EL (cell line): ENCODE measurements at regions not wholly inside any gene's neighbourhood (a gene's known extent, or its start where the extent isn't known, plus 50 kb on each side); places are given as distances from the start of the nearest gene placed in this dataset.
"Not testable (repeated sequence)": the region's sequence is repeated elsewhere in the genome, so short reads cannot be mapped to it uniquely, and the experiment has no call there.

Experiments used
- DNase-seq: peaks from one replicate; pipeline ENCODE4 v3.0.0-alpha.2; 2016

DNA sequence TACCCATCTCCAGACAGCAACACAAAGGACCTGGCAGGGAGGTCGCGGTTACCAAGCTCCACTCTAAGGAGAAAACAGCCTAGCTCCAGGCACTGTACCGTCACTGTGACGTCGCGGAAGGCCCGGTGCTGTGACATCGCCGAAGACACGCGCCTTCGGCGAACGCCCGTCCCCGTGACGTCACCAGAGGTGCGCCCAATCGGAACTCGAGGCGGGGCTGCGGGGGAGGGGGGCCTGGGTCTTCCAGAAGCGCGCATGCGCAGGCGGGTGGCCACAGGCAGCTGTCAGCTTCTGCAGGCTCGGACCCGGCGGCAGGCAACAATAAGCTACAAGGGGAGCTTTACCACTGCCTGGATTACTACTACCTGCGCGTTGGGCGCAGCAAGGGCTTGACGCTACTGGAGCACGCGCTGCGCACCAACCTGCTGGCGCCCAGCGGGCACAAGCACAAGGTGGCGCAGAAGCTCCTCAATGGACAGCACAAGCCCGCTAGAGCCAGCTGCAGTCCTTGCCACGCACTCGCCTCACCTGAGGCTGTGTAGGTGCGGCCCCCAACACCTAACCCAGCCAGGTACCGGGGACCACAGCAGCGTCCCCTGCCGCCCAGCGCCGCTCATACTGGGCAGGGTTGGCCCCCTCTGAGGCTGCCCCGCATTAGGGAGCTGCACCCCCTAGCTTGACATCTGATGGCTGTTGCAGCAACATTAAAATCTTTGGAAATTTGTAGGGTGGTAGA lies 208.4 kb downstream of the TPST1 start:
- DNase-seq, result peak; percentile 40

DNA sequence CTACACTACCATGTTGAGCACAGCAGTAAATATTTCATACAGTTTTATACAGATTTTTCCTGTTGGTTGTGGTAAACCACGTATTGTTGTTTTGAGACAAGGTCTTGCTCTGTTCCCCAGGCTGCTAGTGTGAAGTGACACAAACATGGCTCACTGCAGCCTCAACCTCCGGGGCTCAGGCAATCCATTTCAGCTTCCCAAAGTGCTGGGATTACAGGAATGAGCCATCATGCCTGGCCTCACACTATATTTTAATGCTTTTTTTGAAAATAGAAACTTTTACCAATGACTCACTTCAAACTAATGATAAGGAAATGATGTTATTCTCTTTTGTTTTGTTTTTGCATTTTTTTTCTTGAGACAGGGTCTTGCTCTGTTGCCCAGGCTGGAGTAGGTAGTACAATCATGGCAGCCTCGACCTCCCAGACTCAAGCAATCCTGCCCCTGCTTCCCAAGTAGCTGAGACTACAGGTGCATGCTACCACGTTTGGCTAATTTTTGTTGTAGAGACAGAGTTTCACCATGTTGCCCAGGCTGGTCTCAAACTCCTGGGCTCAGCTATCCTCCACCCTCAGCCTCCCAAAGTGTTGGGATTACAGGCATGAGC lies 210.6 kb downstream of the TPST1 start:
- DNase-seq, result peak; percentile 30

DNA sequence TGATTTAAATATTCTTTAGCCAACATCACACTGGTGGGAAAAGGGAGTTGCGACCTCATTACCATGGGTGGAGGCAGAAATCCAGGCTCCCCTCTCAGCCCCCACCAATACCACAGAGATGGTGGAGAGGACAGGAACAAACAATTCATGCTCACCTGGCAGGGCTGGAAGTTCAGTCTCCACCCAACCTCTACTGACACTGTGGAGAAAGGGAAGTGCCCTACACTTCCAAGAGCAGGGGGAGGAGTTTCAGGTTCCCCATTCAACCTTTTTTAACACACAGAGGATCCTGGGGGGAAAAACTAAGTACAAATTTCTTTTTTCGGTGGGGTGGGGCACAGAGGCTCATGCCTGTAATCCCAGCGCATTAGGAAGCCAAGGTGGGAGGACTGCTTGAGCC lies 210.1 kb upstream of the KCTD7 start:
- DNase-seq, result no peak

DNA sequence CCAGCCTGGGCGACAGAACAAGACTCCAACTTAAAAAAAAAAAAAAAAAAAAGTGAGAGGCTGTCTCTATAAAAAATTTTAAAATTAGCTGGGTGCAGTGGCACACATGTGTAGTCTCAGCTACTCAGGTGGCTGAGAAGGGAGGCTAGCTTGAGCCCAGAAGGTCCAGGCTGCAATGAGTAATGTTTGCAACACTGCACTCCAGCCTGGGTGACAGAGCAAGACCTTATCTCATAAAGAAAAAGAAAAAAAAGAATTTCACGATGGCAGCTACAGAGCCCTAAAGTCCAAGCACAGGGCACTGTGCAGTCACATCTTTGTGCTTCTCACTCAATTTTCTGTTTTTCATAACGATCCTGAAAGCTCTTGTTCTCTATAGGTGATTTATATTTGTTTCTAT lies 209.5 kb upstream of the KCTD7 start:
- DNase-seq, result no peak

DNA sequence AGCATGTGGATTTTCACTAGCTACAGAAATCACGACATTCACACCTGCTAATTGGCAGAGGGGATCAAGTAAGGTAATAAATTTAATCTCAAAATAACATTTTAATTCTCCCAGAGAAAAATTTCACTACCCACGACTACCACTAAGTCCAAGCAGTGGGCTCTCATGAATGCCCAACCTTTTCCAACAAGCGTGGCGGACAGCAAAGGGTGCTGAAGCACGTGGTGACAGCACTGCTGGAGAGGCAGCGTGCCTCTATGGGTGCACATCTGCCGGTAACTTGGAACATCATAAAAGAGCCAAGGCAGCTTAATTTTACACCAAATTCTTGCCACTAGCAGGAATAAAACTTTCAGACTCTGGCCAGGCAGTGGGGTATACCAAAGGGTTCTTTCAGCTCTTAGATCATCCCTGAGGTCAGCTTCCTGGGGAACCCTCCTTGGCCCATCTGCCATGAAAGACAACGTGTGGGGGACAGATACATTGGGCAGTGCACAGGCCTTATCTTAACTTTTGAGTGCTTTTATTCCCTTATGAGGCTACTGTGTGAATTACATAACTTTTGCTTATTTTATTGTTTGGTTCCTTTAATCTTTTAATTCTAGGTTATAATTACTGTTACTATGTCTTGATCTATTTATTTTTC lies 206.7 kb upstream of the KCTD7 start:
- no peak for DNase-seq

DNA sequence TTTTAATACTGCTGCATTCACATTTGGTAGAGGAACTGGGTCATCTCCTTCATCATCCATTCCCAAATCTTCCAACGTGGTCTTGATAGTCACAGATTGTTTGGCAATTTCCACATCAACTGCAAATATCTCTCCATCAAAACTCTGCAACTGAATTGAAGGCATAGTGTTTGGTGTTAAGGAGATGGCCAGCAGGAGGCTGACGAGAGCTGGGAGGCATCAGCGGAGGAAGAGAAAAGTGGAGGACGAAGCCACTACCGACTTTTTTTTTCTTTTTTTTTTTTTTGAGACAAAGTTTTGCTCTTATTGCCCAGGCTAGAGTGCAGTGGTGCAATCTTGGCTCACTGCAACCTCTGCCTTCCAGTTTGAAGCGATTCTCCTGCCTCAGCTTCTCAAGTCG lies 205.0 kb upstream of the KCTD7 start:
- DNase-seq, result no peak

DNA sequence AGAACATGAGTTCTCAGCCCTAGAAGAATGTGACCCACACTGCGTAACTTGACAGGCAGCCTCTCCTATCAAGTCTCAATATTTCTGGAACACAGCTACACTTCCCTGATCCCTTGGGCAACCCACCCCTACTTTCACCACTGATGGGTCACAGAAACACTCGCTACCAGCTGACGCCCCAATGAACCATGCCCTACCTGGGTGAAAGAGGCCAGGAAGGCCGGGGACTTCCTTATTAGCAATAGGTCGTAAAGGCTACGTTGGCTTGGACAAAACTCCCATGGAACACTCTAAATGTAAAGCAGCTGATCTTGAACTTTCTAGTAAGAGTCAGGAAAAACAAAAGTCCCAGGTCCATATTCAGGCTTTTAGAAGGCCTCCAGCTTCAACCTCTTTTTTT lies 202.3 kb upstream of the KCTD7 start:
- no peak for DNase-seq

DNA sequence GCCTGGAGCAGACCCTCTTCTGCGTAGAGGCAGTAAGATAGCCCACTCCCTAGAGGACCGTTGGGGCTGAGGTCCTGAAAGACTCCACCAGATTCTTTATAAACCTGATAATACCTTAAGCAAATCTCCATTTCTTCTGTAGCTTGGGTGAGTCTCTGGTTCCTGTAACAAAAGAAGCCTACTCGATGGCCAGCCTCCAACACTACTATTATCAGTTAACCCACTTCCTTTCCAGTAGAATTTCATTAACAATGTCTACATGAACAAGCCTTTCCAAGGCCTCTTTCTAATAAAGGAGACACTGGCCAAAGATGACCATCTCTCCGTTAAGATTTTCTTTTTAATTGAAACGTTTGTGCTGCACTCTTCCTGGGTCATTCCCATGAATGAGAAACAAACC lies 201.7 kb upstream of the KCTD7 start:
- no peak for DNase-seq

DNA sequence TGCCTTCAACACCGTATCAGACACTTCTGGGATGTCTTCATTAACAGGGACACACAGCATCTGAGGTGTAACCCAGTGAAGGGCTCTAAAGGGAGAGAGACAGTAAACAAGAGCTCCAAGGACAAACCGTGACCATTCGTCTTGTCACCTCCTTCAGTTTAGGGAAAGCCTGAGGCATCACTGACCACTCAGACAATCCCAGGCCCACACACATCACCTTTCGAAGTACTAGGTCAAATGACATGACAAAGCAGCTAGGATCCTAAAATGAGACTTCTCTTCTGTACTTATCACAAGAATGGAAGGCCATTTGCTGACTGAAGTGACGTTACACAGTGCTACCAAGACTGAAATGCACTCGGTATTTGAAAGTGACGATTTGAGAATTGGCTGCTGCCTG lies 200.7 kb upstream of the KCTD7 start:
- DNase-seq, result no peak

DNA sequence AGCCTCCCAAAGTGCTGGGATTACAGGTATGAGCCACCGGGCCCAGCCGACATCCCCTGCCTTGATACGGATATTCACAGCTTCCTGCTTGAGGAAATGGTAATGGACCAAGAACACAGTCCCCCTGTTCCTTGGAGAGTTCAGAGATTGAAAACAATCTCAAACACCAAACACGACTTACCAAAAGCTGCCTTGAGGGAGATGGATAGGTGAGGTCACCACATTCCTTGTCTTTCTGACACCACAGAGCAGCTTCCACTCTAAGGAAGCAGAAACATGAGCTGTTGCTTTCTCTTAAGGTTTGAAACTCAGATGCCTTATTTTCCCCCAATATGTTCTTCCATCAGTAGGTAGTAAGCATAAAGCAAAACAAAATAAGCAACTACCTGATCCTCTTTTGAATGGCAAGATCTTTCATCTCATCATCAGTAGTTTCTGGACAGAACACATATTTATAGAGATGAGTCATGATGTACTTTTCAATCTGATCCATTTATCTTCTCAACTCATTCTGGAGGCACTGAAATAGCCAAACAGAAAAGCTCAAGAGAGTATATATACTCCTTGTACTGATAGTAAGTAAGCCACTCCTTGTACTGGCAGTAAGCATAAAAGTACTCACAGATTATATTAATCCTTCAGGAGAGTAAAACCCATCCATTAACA lies 199.1 kb upstream of the KCTD7 start:
- DNase-seq, result peak; percentile 16

DNA sequence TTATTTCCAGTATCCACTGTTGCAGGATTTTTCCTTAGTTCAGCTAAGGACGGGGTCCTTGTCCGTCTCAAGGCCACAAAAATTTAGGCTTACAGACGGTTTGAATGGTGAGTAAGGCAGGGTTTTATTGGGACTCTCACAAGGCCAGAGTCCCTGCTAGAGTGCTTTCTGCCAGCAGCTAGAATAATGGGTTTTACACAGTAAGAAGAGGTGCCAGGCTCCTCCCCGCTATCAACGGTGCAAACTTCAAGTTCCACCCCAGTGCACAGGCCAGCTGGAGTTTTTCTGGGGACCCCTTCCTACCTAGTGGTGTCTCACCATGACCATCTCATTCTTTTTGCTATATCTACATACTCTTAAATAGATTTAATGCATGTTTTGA lies 198.5 kb upstream of the KCTD7 start:
- no peak for DNase-seq

DNA sequence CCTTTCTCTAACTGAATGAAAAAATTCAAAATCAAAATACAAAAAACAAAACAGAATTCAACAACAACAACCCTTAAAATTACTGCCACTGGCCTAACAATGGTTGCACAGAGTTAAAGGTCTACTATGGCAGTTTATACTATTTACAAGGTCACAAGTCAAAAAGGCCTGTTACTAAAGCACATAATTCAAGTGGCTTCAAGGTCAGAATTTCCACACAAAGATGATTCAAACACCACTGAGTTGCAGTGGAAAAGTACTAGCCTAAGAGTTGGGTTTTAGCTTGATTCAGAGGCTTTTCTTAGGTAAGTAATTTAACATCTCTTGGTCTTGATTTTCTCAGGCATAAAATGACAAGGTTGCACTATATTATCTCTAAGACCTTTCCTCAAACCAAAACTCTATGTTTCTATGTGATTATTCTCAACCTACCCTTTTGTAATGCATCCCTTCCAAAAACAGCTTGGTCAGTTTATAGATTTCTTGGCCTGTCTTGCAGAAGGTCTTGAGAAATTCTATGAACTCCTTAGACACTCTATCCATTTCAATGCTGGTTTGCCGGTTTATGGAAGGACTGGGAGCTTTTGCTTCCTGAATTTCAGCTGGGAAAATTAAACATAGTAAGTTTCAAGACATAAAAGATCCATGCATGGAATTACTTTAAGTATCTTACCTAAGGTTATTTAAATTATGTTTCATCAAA lies 189.8 kb upstream of the KCTD7 start:
- DNase-seq, result not testable (repeated sequence)

DNA sequence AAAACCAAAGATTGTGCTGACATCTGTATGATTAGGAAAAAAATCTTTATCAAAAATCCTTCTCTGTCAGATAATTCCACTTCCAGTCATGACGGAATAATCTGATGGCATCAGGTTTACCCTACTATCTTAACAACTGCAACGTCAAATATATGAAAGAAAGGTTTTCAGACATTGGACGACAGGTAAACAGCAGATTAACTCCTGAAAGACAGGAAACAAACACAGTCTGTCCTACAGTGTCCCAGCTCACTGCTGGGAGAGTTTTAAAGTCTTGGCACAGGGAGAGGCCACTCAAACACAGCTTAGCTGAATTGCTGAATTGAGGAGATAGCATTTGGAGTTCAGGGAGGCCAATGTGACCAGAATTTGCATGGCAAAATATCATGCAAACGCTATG lies 186.3 kb upstream of the KCTD7 start:
- DNase-seq, result no peak

DNA sequence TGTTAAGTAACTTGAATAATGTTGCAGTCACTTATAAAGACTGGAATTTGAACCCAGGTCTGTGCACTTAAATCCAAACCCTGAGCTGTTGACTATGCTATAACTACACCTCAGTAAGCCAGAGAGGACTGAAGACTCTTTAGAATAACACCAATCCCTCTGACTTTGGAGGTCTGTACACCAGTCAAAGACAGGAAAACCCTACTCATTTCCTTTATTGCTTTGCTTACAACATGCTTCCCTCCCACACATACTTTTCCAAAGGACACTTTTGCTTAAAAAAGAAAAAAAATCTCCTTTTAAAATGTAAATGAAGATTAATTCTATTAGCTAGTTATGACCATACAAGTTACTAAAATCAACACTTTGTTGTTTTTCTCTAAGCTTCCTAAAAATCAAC lies 184.7 kb upstream of the KCTD7 start:
- DNase-seq, result no peak

DNA sequence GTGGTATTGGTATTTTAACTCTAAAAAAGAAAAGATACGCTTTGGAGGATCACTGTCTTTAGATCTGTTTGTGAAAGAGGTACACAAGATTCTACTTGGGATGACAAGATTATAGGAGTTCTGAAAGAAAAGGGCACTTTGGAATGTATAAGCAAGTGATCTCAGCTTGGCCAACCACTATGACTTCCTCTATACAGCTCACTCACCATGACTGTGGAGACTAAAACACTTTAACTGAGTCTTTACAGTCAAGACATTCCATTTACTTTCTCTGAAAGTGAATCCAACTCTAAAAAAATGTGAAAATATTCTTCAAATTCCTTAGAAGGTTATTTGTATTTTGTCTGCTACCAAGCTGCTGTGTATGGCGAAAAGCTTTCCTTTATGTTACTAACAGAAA lies 181.7 kb upstream of the KCTD7 start:
- peak; percentile 15 for DNase-seq

DNA sequence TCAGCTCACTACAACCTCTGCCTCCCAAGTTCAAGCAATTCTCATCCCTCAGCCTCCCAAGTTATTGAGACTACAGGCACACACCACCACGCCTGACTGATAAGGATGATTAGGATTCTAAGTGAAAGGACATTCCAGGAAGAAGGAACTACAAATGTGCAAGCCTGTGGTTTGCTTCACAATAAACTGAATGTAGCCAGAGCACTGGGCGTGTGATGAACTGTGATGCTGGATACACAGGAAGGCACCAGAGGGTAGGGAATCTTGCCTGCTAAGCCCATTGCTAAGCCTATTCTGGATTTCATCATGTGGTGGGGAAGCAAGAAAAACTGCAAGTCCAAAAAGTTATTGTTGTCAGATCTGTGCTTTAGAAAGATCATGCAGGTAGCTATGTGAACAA lies 177.9 kb upstream of the KCTD7 start:
- not testable (repeated sequence) for DNase-seq

DNA sequence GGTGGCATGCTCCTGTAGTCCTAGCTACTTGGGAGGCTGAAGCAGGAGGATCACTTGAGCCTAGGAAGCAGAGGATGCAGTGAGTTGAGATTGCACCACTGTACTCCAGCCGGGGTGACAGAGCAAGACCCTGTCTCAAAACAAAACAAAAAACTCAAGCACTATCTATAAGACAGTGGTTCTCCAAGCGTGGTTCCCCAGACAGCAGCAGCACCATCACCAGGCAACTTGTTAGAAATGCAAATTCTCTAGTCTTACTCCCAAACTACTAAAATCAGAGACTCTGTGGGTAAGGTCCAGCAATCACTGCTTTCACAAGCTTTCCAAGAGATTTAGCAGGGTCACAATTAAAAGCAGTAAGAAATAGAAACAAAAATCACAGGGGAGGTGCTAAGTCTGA lies 177.0 kb upstream of the KCTD7 start:
- DNase-seq, result not testable (repeated sequence)

DNA sequence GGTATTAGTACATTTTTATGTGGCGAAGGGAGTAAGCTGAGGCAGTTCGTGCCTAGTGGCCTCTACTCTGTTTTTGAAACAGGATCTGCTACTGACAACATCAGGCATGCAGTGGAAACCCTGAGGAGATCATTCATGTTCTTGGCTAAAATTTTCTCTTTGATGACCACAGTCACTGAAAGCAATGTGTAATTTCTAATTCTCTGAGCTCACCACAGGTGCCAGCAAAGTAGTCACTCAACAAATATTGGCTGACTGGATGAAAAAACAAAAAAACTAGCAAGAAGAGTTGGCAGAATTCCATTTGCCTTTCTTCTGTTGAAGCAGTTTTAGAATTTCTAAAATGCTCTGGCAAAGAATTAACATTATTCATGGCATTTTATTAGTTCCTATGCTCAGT lies 176.5 kb upstream of the KCTD7 start:
- DNase-seq, result no peak

DNA sequence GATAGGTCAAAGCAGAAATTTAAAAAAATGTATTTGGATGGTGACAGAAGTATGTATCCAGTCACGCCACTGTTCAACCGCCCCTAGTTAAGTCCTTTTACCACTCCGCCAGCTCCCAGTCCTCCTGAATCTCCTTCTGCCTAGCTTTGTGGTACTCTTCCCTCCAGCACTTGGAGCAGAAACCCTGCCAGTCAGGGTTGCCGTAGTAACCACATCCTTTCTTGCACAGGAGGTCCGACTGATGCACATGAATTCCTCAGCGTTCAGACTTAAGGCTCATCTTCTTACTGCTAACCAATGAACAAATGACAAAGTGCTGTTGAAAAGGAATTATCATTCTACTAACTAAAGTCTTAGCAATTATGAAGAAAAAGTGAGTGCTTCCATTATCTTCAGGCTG lies 175.3 kb upstream of the KCTD7 start:
- DNase-seq, result no peak

DNA sequence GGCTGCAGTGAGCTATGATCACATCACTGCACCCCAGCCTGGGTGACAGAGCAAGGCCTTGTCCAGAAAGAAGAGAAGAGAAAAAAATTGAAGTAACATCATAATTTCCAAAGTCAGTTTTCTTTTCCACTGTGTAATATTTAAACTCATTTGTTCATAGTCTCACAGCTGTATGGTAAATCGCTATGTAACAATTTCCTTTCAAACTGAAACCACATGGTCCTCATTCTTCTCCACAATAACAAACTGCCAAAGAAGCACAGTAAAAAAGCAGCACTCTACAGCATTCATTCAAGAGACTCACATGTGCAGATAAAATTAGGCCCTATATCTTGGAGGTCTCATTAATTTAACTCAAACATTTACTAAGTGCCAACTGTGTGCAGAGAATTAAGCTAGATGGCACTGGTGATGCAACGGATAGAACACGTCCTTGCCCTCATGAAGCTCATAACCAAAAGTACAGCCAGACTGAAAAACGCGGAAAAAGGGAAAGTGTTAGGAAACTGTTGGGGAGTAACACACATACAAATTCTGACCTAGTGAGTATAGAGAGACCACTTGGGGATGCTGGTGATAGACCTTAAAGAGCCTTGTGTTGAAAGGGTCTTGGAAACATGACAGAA lies 174.0 kb upstream of the KCTD7 start:
- no peak for DNase-seq

DNA sequence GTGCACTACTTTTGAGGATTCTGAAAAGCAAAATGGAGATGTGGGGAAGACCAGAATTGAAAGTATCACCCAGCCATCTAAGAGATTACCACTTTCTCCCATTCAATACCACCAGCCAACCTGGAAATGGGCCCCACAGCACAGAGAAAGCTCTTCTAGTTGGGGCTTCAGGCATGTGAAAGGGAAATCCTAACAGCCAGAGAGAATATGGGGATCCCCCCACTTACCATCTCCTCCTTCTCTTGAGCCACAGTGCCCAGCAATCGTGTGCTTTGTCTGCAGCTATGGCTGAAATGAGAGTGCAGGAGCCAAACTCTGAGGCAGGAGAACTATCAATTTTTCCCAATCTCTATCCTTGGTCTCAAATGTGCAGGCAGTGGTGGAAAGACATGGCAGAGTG lies 173.2 kb upstream of the KCTD7 start:
- not testable (repeated sequence) for DNase-seq

DNA sequence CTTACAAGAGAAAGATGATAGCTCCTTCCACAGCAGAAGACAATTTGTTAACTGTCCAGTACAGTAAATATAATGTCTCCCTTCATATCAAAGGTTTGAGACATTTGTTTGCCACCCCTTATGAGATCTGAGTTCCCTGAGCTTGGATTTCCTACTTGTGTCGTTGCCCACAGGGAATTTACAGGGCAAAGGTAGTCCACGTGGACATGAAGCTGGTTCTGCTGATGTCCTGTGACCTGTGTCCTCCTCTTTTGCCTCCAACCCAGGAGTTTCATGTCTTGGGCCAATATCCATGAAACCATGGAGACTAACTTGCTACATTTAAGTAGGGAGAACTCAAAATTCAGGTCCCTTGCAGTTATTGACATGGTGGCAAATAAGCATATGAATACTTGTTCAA lies 172.2 kb upstream of the KCTD7 start:
- DNase-seq, result not testable (repeated sequence)

DNA sequence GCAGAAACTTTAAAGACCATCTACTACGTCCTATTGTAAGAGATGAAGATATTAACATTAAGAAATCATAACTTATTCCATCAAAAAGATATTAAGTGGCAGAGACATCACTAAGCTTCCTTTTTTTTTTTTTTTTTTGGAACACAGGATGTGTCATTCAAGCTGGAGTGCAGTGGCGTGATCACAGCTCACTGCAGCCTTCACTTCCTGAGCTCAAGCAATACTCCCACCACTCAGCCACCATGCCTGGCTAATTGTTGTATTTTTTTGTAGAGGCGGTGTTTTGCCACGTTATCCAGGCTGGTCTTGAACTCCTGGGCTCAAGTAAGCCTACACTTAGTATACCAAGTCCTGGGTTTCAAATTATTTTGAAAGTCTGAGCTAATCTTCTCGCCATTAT lies 169.7 kb upstream of the KCTD7 start:
- not testable (repeated sequence) for DNase-seq
